H1 (cell line): ENCODE measurements at regions not wholly inside any gene's neighbourhood (a gene's known extent, or its start where the extent isn't known, plus 50 kb on each side); places are given as distances from the start of the nearest gene placed in this dataset.
A peak's percentile ranks its signal among the peaks of the same experiment; 100 is the strongest.

Experiments
- CHD2 ChIP-seq: IDR thresholded peaks from 2 replicates; pipeline ENCODE4 v1.6.1; 2012; ENCODE audit warnings: low read length, improper control_type of control experiment
- ZNF274 ChIP-seq: IDR thresholded peaks from 2 replicates; pipeline ENCODE4 v1.7.0; 2012; ENCODE audit warnings: low read length, borderline replicate concordance; ENCODE audit errors: extremely low read depth
- TF ChIP-seq, protein P1 (sequence below), 3 experiments: IDR thresholded peaks; 1 replicate in 2 of 3; 2 replicates in 1 of 3; pipeline versions ENCODE4 v1.5.1 to v1.6.1; 2011; ENCODE audit warnings: low read length in 3 of 3, mild to moderate bottlenecking in 3 of 3, inconsistent platforms in 2 of 3, low read depth in 1 of 3, moderate library complexity in 1 of 3; ENCODE audit not compliant: insufficient read depth in 1 of 3; ENCODE audit errors: control extremely low read depth in 1 of 3

DNA sequence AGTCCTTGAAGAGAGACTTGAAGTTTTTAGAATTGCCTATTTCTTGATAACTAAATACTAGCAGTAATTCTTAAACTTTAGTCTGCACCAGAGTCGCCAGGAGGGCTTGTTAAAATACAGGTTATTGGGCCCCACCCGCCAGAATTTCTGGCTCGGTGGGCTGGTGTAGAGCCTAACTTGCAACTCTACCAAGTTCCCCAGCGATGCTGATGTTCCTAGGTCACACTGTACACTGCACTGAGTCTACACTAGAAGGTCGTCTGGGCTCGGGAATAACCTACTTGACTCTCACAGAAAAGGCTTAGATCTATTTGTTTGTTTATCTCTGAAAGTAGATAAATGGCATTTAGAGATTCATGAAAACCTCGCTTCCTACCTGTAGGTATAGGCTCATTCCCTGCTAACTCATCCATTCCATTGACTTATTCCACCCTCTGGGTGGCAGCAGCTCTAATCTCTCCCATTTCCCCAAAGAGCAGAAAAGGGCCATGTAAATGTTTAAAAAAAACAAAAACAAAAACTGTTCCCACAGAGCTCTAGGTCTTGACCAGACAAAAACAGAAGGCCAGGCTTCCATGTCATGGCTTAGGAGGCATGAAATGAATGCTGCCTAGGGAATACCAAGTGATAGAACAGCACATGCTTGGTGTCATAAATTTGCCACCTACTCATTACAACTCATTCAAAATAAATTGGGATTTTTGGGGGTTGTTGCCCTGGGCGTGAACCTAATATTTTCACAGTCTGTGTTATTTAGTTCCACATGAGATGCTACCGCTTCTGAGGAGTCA, 292.1 kb downstream of the ADGB start (continued):
- TF ChIP-seq, protein P1, sequence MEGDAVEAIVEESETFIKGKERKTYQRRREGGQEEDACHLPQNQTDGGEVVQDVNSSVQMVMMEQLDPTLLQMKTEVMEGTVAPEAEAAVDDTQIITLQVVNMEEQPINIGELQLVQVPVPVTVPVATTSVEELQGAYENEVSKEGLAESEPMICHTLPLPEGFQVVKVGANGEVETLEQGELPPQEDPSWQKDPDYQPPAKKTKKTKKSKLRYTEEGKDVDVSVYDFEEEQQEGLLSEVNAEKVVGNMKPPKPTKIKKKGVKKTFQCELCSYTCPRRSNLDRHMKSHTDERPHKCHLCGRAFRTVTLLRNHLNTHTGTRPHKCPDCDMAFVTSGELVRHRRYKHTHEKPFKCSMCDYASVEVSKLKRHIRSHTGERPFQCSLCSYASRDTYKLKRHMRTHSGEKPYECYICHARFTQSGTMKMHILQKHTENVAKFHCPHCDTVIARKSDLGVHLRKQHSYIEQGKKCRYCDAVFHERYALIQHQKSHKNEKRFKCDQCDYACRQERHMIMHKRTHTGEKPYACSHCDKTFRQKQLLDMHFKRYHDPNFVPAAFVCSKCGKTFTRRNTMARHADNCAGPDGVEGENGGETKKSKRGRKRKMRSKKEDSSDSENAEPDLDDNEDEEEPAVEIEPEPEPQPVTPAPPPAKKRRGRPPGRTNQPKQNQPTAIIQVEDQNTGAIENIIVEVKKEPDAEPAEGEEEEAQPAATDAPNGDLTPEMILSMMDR (IDR thresholded peaks at IDR 0.05; ENCODE audit: control extremely low read depth in 1 of 3, insufficient read depth in 1 of 3, low read depth in 1 of 3, low read length in 3 of 3) = peak in 1 of 3 experiments; percentile 29; a peak in 1 of 4 replicates
- TF ChIP-seq ZNF274 (no peak), CHD2 (no peak)
